Adrenal gland (tissue), 9 donors: ENCODE measurements at regions not wholly inside any gene's neighbourhood (a gene's known extent, or its start where the extent isn't known, plus 50 kb on each side); places are given as distances from the start of the nearest gene placed in this dataset.

ENCODE experiments used
- DNase-seq, 7 donors: peaks; one replicate each; pipeline ENCODE4 v3.0.0-alpha.2; 2019 to 2020
- H3K27ac ChIP-seq, 5 donors: fragments of 200-600 bp; sonication (generic) in 4 of 5; 1 replicate in 3 of 5; 2 replicates in 2 of 5; pipeline versions ENCODE4 v1.5.1 to v1.8.0; 2016 to 2020; ENCODE audit warnings: mild to moderate bottlenecking in 1 of 5
- H3K27me3 ChIP-seq: fragments of 200-600 bp; 2 replicates; pipeline ENCODE4 v1.8.0; 2021
- H3K36me3 ChIP-seq, 2 donors: fragments of 200-600 bp; replicated peaks in 1 of 2; 1 replicate in 1 of 2; 2 replicates in 1 of 2; pipeline versions ENCODE4 v1.5.1 to v1.8.0; 2018 to 2022
- H3K4me1 ChIP-seq, 2 donors: fragments of 200-600 bp; replicated peaks in 1 of 2; 1 replicate in 1 of 2; 2 replicates in 1 of 2; pipeline versions ENCODE4 v1.5.1 to v1.8.0; 2018 to 2021
- H3K4me3 ChIP-seq, 4 donors: fragments of 200-600 bp; sonication (generic) in 3 of 4; one replicate each; pipeline ENCODE4 v1.5.1; 2016 to 2018
- H3K9me3 ChIP-seq, 3 donors: fragments of 200-600 bp; sonication (generic) in 1 of 3; replicated peaks in 1 of 3; 1 replicate in 2 of 3; 2 replicates in 1 of 3; pipeline versions ENCODE4 v1.5.1 to v1.8.0; 2016 to 2021
- POLR2A ChIP-seq, 2 donors: fragments of 450-650 bp; IDR thresholded peaks; one replicate each; pipeline ENCODE4 v1.6.1; 2017; ENCODE audit warnings: antibody characterized with exemption in 2 of 2, mild to moderate bottlenecking in 2 of 2, moderate library complexity in 1 of 2
- WGBS, 4 donors: extraction: QIAGEN DNeasy Blood & Tissue Kit in 2 of 4; methylation state at CpG; one replicate each; pipeline versions ENCODE4 v1.1.5 to v1.1.7; 2013 to 2017; 5-methylcytosine and 5-hydroxymethylcytosine counted together
- intact Hi-C, 2 donors: fragments of 100-400 bp; cut with DNase I; formaldehyde crosslinking; loops; one replicate each; pipeline versions ENCODE4 v1.14.1 to v1.15.0; 2022 to 2023
- TF ChIP-seq, protein P1 (sequence below), 6 experiments: fragments of 450-650 bp in 4 of 6; fragments of 200-600 bp in 2 of 6; sonication (generic) in 1 of 6; IDR thresholded peaks; 1 replicate in 5 of 6; 2 replicates in 1 of 6; pipeline versions ENCODE4 v1.5.1 to v1.8.0; 2016 to 2021; ENCODE audit warnings: antibody characterized with exemption in 6 of 6, mild to moderate bottlenecking in 2 of 6, moderate library complexity in 1 of 6
- donor health status: healthy with polysubstance abuse.
- donor health status: Bipolar disorder and iron deficiency.
- donor health status: DM: yes; HTN: yes; CAD: no.
- donor health status: DM: no; HTN: no; CAD: no.
- donor health status: DM: no; HTN: no; CAD: no.

DNA sequence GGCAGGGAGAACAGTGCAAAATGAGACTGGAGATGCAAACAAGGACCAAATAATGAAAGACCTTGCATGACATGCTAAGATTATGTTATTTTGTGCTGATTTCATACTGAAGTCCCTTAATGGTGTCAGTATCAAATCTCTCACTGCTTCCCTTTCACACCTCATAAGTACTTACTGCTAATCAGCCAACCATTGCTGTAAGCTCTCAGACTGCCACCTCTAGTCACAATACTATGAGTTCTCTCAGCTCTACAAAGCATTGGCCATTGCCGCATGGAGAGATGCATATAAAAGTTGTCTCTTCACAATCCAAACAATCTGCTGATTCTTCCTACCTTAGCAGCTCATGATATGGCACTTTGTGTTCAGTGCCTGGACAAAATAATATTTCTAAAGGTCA is 375.4 kb downstream of the LTN1 start:
- no peak for DNase-seq
- Histone ChIP-seq H3K4me3 (no peak overlapping the region), H3K9me3 (no peaks in the 10 kb centered on the region), H3K27me3 (no peaks in the 10 kb centered on the region), H3K36me3 (no peaks in the 10 kb centered on the region), H3K4me1 (no peaks in the 10 kb centered on the region), H3K27ac (no peak overlapping the region)
- TF ChIP-seq POLR2A (IDR thresholded peaks at IDR 0.05), result no peak
- TF ChIP-seq, protein P1, sequence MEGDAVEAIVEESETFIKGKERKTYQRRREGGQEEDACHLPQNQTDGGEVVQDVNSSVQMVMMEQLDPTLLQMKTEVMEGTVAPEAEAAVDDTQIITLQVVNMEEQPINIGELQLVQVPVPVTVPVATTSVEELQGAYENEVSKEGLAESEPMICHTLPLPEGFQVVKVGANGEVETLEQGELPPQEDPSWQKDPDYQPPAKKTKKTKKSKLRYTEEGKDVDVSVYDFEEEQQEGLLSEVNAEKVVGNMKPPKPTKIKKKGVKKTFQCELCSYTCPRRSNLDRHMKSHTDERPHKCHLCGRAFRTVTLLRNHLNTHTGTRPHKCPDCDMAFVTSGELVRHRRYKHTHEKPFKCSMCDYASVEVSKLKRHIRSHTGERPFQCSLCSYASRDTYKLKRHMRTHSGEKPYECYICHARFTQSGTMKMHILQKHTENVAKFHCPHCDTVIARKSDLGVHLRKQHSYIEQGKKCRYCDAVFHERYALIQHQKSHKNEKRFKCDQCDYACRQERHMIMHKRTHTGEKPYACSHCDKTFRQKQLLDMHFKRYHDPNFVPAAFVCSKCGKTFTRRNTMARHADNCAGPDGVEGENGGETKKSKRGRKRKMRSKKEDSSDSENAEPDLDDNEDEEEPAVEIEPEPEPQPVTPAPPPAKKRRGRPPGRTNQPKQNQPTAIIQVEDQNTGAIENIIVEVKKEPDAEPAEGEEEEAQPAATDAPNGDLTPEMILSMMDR (IDR thresholded peaks at IDR 0.05), result no peak
- intact Hi-C loops, result no loop called here
- WGBS, 4 donors, result 87 to 100% (median 96%) methylated on average over 1 of the region's 1 CpG

DNA sequence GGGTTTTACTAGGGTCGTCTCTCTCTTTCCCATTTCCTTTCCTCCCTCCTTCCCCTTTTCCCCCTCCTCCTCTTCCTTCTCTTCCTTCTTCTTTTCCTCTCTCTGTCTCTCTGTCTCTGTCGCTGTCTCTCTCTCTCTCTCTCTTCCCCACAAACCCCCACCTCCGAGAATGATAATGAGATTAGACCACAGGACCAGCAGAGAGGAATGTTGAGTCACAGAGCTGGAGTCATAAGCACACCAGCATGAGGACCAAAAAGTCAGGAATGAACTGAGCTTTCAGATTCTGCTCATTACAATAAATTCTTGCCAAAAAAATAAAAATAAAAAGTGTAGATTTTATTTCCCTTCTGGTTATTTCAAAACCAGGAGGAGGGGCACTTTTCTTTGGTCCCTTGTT is 377.4 kb downstream of the LTN1 start:
- intact Hi-C loops, result no loop called here
- no peak for DNase-seq
- Histone ChIP-seq H3K9me3 (no peaks in the 10 kb centered on the region), H3K4me1 (no peaks in the 10 kb centered on the region), H3K36me3 (no peaks in the 10 kb centered on the region), H3K27me3 (no peaks in the 10 kb centered on the region), H3K4me3 (no peak overlapping the region), H3K27ac (no peak overlapping the region)
- no peak for TF ChIP-seq POLR2A (IDR thresholded peaks at IDR 0.05)
- TF ChIP-seq, protein P1 (IDR thresholded peaks at IDR 0.05), result no peak
- WGBS, 4 donors, result 49 to 72% (median 69%) methylated on average over 3 of the region's 3 CpGs

DNA sequence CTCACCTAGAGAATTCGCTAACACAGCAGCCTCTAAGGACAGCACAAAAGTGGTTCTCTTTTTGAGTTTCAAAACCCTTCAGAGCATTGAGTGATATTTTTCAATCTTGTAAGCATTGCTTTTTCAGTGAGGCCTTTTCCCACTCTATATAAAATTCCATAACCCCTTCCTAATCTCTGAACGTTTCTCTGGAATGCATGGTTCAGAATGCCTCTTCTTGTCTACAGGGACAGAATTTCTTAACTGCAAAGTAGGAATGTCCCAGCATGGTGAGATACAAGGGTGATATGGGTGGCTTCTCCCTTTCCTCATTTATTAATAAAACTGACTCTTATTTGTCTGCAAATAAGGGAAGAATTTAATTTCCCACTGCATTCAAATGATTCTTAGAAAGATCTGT is 377.9 kb downstream of the LTN1 start:
- H3K27ac ChIP-seq, result no peak overlapping the region
- DNase-seq, result no peak
- no peak overlapping the region for H3K4me3 ChIP-seq
- intact Hi-C loops, result no loop called here
- H3K36me3 ChIP-seq, result no peaks in the 10 kb centered on the region
- no peaks in the 10 kb centered on the region for H3K9me3 ChIP-seq
- TF ChIP-seq, protein P1 (IDR thresholded peaks at IDR 0.05), result no peak
- no peak for TF ChIP-seq POLR2A (IDR thresholded peaks at IDR 0.05)
- H3K4me1 ChIP-seq, result no peaks in the 10 kb centered on the region
- 44 to 66% (median 63%) methylated on average over 2 of the region's 2 CpGs for WGBS, 4 donors
- H3K27me3 ChIP-seq, result no peaks in the 10 kb centered on the region

DNA sequence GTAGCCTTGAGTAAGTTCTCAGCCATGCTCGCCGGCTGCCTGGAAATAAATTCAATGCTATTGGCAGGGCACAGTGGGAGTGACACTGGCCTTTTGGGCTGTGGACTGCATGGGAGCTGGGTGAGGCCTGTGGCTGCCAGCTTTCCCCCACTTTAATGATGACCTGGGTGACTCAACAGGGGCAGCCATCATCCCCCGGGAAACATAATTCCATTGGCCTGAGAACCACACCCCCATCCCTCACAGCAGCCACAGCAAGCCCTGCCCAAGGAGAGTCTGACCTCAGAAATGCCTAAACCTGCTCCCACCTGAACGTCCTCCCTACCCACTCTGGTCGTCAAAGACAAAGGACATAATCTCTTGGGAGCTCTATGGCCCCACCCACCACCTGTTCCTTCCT is 384.0 kb downstream of the LTN1 start:
- H3K9me3 ChIP-seq, result no peaks in the 10 kb centered on the region
- H3K36me3 ChIP-seq, result no peaks in the 10 kb centered on the region
- H3K4me1 ChIP-seq, result no peaks in the 10 kb centered on the region
- H3K27me3 ChIP-seq, result no peaks in the 10 kb centered on the region
- intact Hi-C loops, result no loop called here
- H3K27ac ChIP-seq, result no peak overlapping the region
- TF ChIP-seq, protein P1 (IDR thresholded peaks at IDR 0.05), result no peak
- TF ChIP-seq POLR2A (IDR thresholded peaks at IDR 0.05), result no peak
- 70 to 84% (median 82%) methylated on average over 4 to 5 of the region's 5 CpGs for WGBS, 4 donors
- no peak overlapping the region for H3K4me3 ChIP-seq
- DNase-seq, result no peak
